NB4 (cell line): ENCODE measurements at regions not wholly inside any gene's neighbourhood (a gene's known extent, or its start where the extent isn't known, plus 50 kb on each side); places are given as distances from the start of the nearest gene placed in this dataset.

Source experiments
- CTCF ChIP-seq: IDR thresholded peaks from one replicate; pipeline ENCODE4 v1.5.1; 2012; ENCODE audit warnings: low read depth, low read length
- POLR2A ChIP-seq: IDR thresholded peaks from 2 replicates; pipeline ENCODE4 v1.6.1; 2011; ENCODE audit warnings: mild to moderate bottlenecking; ENCODE audit not compliant: insufficient read length; ENCODE audit errors: extremely low read depth

- no peak for TF ChIP-seq CTCF
- no peak for TF ChIP-seq POLR2A
Measured at GRCh38 chr5:74550927-74551326, 89.6 kb downstream of the ENC1 start.
